ENCODE measurements at regions not wholly inside any gene's neighbourhood (a gene's known extent, or its start where the extent isn't known, plus 50 kb on each side); places are given as distances from the start of the nearest gene placed in this dataset.

DNA sequence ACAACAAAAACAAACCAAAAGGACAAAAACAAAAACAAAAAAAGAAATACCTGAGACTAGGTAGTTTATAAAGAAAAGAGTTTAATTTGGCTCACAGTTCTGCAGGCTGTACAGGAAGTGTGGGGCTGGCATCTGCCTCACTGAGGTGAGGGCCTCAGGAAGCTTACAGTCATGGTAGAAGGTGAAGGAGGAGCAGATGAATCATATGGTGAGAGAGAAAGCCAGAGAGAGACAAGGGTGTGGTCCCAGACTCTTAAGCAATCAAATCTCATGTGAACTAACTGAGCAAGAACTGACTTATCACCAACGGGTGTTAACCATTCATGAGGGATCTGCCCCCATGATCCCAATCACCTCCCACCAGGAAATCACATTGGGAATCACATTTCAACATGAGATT, 58.8 kb upstream of the ZBED5 start:
- no peak overlapping the region for H3K27ac Mint-ChIP-seq
- CTCF ChIA-PET, result no interaction called here
- ATAC-seq, result no peak

DNA sequence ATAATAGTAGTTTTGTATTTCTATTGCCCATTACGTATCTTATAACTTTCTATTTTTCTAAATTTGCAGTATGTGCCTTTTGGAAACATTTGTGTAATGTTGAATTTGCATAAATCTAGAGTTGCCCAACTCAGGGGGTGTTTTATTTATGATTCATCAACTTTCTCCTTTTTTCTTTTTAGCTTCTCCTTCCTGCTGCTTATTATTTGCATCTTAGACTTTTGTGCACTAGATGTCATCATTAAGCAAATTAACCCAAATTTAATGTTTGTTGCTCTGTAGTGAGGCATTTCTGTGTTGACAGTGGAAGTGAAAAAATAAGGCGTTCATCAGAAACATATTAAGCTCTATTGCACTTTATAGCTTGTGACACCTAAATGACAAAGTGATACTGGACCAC, 56.2 kb upstream of the ZBED5 start:
- DNase-seq (ENCODE audit: low spot score) (no peak), ATAC-seq (no peak)
- peaks cover 4% of the 10 kb centered on the region; the same call in 1 of the 2 replicates for H3K27me3 Mint-ChIP-seq (ENCODE audit: low read depth)
- TF ChIP-seq JAZF1 (CRISPR knock-in tag; IDR thresholded peaks at IDR 0.05) (no peak), NFE2L1 (CRISPR knock-in tag; IDR thresholded peaks at IDR 0.05) (no peak), FOXK1 (CRISPR knock-in tag; IDR thresholded peaks at IDR 0.05) (no peak)
- TF ChIP-seq, protein P1, sequence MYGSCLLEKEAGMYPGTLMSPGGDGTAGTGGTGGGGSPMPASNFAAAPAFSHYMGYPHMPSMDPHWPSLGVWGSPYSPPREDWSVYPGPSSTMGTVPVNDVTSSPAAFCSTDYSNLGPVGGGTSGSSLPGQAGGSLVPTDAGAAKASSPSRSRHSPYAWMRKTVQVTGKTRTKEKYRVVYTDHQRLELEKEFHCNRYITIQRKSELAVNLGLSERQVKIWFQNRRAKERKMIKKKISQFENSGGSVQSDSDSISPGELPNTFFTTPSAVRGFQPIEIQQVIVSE (CRISPR knock-in tag; IDR thresholded peaks at IDR 0.05; ENCODE audit: borderline replicate concordance), result no peak
- peaks cover 26% of the 10 kb centered on the region for H3K9me3 Mint-ChIP-seq
- H3K36me3 Mint-ChIP-seq, result peaks cover 22% of the 10 kb centered on the region
- CTCF ChIA-PET, result interaction anchor here (1.6 kb wide), 1 partner anchor 20 kb away, joined by 4 read pairs; no protein-coding TSS in a partner anchor
- POLR2A ChIA-PET, result interaction anchor here (0.6 kb wide), 1 partner anchor 60 kb away, joined by 3 read pairs; no protein-coding TSS in a partner anchor
- H3K27ac Mint-ChIP-seq, result no peak overlapping the region
- H3K4me3 Mint-ChIP-seq, result no peak overlapping the region
- peaks cover 22% of the 10 kb centered on the region for H3K4me1 Mint-ChIP-seq

More for the DNA sequence above, 58.8 kb upstream of the ZBED5 start:
- Mint-ChIP-seq H3K4me1 (peaks cover 9% of the 10 kb centered on the region), H3K27me3 (ENCODE audit: low read depth) (peaks cover 4% of the 10 kb centered on the region; the same call in 1 of the 2 replicates), H3K36me3 (peaks cover 22% of the 10 kb centered on the region), H3K4me3 (no peak overlapping the region), H3K9me3 (peaks cover 26% of the 10 kb centered on the region)
- TF ChIP-seq KAT7 (CRISPR knock-in tag; IDR thresholded peaks at IDR 0.05; ENCODE audit: borderline replicate concordance), result no peak
- POLR2A ChIA-PET, result no interaction called here
- no peak for DNase-seq (ENCODE audit: low spot score)

DNA sequence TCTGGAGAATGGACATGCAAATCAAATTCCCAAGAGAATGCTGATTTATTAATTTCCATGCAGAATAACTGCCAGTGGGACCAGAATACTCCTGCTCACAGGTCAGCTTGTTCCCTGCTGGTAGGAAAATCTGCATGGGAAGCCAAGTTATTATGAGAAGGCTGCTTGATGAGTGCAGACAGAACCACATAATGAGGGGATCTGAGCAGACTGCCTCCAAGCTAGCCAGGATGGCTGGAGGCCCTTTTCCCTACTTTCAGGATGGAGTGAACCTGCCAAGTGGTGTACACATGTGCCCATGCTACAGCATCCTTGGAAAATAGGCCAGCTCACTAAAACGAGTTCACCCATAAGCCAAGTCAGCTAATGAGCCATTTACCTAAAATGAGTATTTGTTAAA, 55.2 kb upstream of the ZBED5 start:
- no peaks in the 10 kb centered on the region for H3K27me3 Mint-ChIP-seq (ENCODE audit: low read depth)
- CTCF ChIA-PET, result interaction anchor here (1.6 kb wide), 1 partner anchor 21 kb away, joined by 4 read pairs; no protein-coding TSS in a partner anchor
- ATAC-seq, result no peak
- TF ChIP-seq, protein P2, sequence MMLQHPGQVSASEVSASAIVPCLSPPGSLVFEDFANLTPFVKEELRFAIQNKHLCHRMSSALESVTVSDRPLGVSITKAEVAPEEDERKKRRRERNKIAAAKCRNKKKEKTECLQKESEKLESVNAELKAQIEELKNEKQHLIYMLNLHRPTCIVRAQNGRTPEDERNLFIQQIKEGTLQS (CRISPR knock-in tag; conservative IDR thresholded peaks at IDR 0.05), result no peak
- TF ChIP-seq, protein P3, sequence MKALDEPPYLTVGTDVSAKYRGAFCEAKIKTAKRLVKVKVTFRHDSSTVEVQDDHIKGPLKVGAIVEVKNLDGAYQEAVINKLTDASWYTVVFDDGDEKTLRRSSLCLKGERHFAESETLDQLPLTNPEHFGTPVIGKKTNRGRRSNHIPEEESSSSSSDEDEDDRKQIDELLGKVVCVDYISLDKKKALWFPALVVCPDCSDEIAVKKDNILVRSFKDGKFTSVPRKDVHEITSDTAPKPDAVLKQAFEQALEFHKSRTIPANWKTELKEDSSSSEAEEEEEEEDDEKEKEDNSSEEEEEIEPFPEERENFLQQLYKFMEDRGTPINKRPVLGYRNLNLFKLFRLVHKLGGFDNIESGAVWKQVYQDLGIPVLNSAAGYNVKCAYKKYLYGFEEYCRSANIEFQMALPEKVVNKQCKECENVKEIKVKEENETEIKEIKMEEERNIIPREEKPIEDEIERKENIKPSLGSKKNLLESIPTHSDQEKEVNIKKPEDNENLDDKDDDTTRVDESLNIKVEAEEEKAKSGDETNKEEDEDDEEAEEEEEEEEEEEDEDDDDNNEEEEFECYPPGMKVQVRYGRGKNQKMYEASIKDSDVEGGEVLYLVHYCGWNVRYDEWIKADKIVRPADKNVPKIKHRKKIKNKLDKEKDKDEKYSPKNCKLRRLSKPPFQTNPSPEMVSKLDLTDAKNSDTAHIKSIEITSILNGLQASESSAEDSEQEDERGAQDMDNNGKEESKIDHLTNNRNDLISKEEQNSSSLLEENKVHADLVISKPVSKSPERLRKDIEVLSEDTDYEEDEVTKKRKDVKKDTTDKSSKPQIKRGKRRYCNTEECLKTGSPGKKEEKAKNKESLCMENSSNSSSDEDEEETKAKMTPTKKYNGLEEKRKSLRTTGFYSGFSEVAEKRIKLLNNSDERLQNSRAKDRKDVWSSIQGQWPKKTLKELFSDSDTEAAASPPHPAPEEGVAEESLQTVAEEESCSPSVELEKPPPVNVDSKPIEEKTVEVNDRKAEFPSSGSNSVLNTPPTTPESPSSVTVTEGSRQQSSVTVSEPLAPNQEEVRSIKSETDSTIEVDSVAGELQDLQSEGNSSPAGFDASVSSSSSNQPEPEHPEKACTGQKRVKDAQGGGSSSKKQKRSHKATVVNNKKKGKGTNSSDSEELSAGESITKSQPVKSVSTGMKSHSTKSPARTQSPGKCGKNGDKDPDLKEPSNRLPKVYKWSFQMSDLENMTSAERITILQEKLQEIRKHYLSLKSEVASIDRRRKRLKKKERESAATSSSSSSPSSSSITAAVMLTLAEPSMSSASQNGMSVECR (CRISPR knock-in tag; IDR thresholded peaks at IDR 0.05; ENCODE audit: borderline replicate concordance), result no peak
- TF ChIP-seq ZNF138 (CRISPR knock-in tag; conservative IDR thresholded peaks at IDR 0.05) (no peak), RELA (CRISPR knock-in tag; IDR thresholded peaks at IDR 0.05; ENCODE audit: borderline replicate concordance) (no peak), GTF2I (CRISPR knock-in tag; conservative IDR thresholded peaks at IDR 0.05) (no peak), NFATC4 (CRISPR knock-in tag; IDR thresholded peaks at IDR 0.05) (no peak), ZBTB21 (CRISPR knock-in tag; IDR thresholded peaks at IDR 0.05; ENCODE audit: borderline replicate concordance) (no peak), ZNF671 (CRISPR knock-in tag; IDR thresholded peaks at IDR 0.05) (no peak), ZNF232 (CRISPR knock-in tag; IDR thresholded peaks at IDR 0.05) (no peak), JAZF1 (CRISPR knock-in tag; IDR thresholded peaks at IDR 0.05) (no peak)
- TF ChIP-seq, protein P4, sequence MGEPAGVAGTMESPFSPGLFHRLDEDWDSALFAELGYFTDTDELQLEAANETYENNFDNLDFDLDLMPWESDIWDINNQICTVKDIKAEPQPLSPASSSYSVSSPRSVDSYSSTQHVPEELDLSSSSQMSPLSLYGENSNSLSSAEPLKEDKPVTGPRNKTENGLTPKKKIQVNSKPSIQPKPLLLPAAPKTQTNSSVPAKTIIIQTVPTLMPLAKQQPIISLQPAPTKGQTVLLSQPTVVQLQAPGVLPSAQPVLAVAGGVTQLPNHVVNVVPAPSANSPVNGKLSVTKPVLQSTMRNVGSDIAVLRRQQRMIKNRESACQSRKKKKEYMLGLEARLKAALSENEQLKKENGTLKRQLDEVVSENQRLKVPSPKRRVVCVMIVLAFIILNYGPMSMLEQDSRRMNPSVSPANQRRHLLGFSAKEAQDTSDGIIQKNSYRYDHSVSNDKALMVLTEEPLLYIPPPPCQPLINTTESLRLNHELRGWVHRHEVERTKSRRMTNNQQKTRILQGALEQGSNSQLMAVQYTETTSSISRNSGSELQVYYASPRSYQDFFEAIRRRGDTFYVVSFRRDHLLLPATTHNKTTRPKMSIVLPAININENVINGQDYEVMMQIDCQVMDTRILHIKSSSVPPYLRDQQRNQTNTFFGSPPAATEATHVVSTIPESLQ (CRISPR knock-in tag; IDR thresholded peaks at IDR 0.05), result no peak
- TF ChIP-seq, protein P5, sequence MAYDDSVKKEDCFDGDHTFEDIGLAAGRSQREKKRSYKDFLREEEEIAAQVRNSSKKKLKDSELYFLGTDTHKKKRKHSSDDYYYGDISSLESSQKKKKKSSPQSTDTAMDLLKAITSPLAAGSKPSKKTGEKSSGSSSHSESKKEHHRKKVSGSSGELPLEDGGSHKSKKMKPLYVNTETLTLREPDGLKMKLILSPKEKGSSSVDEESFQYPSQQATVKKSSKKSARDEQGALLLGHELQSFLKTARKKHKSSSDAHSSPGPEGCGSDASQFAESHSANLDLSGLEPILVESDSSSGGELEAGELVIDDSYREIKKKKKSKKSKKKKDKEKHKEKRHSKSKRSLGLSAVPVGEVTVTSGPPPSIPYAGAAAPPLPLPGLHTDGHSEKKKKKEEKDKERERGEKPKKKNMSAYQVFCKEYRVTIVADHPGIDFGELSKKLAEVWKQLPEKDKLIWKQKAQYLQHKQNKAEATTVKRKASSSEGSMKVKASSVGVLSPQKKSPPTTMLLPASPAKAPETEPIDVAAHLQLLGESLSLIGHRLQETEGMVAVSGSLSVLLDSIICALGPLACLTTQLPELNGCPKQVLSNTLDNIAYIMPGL (CRISPR knock-in tag; IDR thresholded peaks at IDR 0.05), result no peak
- TF ChIP-seq, protein P6, sequence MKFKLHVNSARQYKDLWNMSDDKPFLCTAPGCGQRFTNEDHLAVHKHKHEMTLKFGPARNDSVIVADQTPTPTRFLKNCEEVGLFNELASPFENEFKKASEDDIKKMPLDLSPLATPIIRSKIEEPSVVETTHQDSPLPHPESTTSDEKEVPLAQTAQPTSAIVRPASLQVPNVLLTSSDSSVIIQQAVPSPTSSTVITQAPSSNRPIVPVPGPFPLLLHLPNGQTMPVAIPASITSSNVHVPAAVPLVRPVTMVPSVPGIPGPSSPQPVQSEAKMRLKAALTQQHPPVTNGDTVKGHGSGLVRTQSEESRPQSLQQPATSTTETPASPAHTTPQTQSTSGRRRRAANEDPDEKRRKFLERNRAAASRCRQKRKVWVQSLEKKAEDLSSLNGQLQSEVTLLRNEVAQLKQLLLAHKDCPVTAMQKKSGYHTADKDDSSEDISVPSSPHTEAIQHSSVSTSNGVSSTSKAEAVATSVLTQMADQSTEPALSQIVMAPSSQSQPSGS (CRISPR knock-in tag; IDR thresholded peaks at IDR 0.05; ENCODE audit: borderline replicate concordance, low read depth), result no peak
- TF ChIP-seq, protein P7, sequence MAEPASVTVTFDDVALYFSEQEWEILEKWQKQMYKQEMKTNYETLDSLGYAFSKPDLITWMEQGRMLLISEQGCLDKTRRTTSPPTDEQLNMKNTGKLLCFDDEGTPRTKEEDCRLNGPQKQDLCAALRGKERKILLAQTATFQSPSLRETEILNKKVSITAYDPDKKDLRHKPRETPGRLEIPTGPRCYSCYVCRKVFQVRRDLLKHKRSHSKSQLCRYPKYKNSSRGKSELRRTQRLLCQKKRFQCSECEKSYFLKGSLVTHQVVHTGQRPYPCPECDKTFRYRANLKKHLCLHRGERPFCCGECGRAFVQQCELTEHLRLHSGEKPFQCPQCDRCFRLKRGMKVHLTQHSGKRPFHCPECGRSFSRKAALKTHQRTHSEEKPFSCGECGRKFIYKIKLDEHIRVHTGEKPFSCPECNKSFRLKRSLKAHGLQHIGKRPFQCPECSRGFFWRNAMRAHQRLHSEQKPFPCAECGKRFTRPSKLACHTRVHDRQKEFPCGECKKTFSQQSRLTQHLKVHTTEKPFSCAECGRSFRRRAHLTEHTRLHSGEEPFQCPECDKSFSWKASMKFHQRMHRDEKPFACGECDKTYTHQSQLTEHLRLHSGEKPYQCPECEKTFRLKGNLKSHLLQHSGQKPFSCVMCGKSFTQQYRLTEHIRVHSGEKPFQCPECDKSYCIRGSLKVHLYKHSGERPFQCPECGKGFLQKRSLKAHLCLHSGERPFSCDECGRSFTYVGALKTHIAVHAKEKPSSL (CRISPR knock-in tag; conservative IDR thresholded peaks at IDR 0.05), result no peak

More for the DNA sequence above, 55.2 kb upstream of the ZBED5 start:
- Mint-ChIP-seq H3K27ac (no peak overlapping the region), H3K4me1 (peaks cover 30% of the 10 kb centered on the region), H3K9me3 (peaks cover 22% of the 10 kb centered on the region), H3K36me3 (peaks cover 15% of the 10 kb centered on the region), H3K4me3 (no peak overlapping the region)
- DNase-seq (ENCODE audit: low spot score), result no peak
- POLR2A ChIA-PET, result no interaction called here
